RWPE1 (cell line): ENCODE measurements at regions not wholly inside any gene's neighbourhood (a gene's known extent, or its start where the extent isn't known, plus 50 kb on each side); places are given as distances from the start of the nearest gene placed in this dataset.

Source experiments
- CTCF ChIA-PET: fragments of 350-600 bp; sonication (Branson Sonifier 250); formaldehyde crosslinking; extraction: SDS; loops from one replicate; lab custom pipeline; 2021; lab: Yijun Ruan, JAX
- POLR2A ChIA-PET: fragments of 400-600 bp; formaldehyde crosslinking; extraction: SDS; loops from one replicate; lab custom pipeline; 2020; ENCODE audit warnings: antibody characterized with exemption; ENCODE audit not compliant: low non-redundant PET; lab: Yijun Ruan, JAX
- DNase-seq: peaks from one replicate; pipeline ENCODE4 v3.0.0; 2012; ENCODE audit warnings: low spot score
- H3K27ac ChIP-seq: fragments of 450-650 bp; 2 replicates; pipeline ENCODE4 v1.5.1; 2017
- CTCF ChIP-seq: fragments of 450-650 bp; conservative IDR thresholded peaks from 2 replicates; pipeline ENCODE4 v1.5.1; 2017; ENCODE audit warnings: low read depth, mild to moderate bottlenecking

- no peak for TF ChIP-seq CTCF
- DNase-seq: no peak
- POLR2A ChIA-PET: no interaction called here
- H3K27ac ChIP-seq: no peak overlapping the region
- CTCF ChIA-PET: no interaction called here
Measured at GRCh38 chr6:12528136-12528535, 188.4 kb upstream of the PHACTR1 start.

- no peak for TF ChIP-seq CTCF
- no peak for DNase-seq
- H3K27ac ChIP-seq: no peak overlapping the region
- ChIA-PET POLR2A (no interaction called here), CTCF (no interaction called here)
Measured at GRCh38 chr6:12528581-12529363, 187.8 kb upstream of the PHACTR1 start.

- H3K27ac ChIP-seq: no peak overlapping the region
- CTCF ChIA-PET: no interaction called here
- TF ChIP-seq CTCF: no peak
- no peak for DNase-seq
- POLR2A ChIA-PET: no interaction called here
Measured at GRCh38 chr6:12529364-12530019, 187.1 kb upstream of the PHACTR1 start.

- ChIA-PET POLR2A (no interaction called here), CTCF (no interaction called here)
- TF ChIP-seq CTCF: no peak
- H3K27ac ChIP-seq: no peak overlapping the region
- DNase-seq: no peak
Measured at GRCh38 chr6:12530345-12530744, 186.2 kb upstream of the PHACTR1 start.

GRCh38 chr6:12533586-12533985, 183.0 kb upstream of the PHACTR1 start:
- H3K27ac ChIP-seq: no peak overlapping the region
- DNase-seq: no peak
- TF ChIP-seq CTCF: no peak
- ChIA-PET POLR2A (no interaction called here), CTCF (interaction anchor here (0.6 kb wide), 1 partner anchor 117 kb away, joined by 3 read pairs; no protein-coding TSS in a partner anchor)

GRCh38 chr6:12534069-12534853, 182.3 kb upstream of the PHACTR1 start:
- H3K27ac ChIP-seq: no peak overlapping the region
- ChIA-PET POLR2A (no interaction called here), CTCF (interaction anchor here (0.6 kb wide), 1 partner anchor 117 kb away, joined by 3 read pairs; no protein-coding TSS in a partner anchor)
- no peak for TF ChIP-seq CTCF
- no peak for DNase-seq
